WI38 (cell line): ENCODE measurements at regions not wholly inside any gene's neighbourhood (a gene's known extent, or its start where the extent isn't known, plus 50 kb on each side); places are given as distances from the start of the nearest gene placed in this dataset.

Source experiments
- H3K4me3 ChIP-seq: 2 replicates; pipeline ENCODE4 v1.5.1; 2011; ENCODE audit warnings: low read depth, mild to moderate bottlenecking, control low read depth, low read length
- TF ChIP-seq, protein P1 (sequence below): IDR thresholded peaks from 2 replicates; pipeline ENCODE4 v1.5.1; 2012; ENCODE audit warnings: low read depth, mild to moderate bottlenecking, control low read depth, low read length

DNA sequence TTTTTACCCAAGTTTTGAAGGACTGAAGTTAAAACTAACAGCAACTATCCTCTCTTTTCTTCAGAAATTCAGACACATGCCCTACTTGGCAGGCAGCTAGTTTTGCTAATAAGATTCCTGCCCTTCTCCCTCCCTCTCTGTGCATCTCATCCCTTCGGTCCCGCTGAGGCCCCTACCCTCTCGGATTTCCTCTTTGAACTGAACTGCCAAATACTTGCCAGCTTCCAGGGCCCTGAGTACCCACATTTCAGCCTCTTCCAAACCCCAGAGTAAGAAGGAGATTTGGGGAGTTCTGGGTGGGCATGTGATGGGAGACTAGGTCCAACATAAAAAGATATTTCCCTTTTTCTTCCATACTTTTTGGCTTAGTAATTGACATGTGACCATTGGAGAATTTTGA, 116.5 kb upstream of the JUN start:
- TF ChIP-seq, protein P1, sequence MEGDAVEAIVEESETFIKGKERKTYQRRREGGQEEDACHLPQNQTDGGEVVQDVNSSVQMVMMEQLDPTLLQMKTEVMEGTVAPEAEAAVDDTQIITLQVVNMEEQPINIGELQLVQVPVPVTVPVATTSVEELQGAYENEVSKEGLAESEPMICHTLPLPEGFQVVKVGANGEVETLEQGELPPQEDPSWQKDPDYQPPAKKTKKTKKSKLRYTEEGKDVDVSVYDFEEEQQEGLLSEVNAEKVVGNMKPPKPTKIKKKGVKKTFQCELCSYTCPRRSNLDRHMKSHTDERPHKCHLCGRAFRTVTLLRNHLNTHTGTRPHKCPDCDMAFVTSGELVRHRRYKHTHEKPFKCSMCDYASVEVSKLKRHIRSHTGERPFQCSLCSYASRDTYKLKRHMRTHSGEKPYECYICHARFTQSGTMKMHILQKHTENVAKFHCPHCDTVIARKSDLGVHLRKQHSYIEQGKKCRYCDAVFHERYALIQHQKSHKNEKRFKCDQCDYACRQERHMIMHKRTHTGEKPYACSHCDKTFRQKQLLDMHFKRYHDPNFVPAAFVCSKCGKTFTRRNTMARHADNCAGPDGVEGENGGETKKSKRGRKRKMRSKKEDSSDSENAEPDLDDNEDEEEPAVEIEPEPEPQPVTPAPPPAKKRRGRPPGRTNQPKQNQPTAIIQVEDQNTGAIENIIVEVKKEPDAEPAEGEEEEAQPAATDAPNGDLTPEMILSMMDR, result no peak
- H3K4me3 ChIP-seq, result no peak overlapping the region

DNA sequence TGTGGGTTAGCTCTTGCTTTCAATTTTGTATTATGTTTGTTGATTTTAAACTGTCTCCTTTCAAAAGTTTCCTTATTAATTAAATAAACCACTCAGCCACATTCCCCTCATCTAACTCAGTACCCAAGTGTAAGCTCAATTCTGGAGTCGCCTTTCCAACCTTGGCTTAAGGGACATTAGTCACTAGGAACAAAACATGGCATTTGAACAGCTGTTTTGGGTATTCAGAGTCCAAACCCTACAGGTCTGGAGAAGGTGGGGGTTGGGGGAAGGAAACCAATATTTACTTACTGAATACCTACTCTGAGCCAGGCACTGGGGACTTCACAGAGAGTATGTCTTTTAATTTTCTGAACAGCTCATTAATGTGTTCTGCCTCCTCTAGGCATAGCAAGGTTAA, 117.2 kb upstream of the JUN start:
- H3K4me3 ChIP-seq, result no peak overlapping the region
- TF ChIP-seq, protein P1, result no peak

DNA sequence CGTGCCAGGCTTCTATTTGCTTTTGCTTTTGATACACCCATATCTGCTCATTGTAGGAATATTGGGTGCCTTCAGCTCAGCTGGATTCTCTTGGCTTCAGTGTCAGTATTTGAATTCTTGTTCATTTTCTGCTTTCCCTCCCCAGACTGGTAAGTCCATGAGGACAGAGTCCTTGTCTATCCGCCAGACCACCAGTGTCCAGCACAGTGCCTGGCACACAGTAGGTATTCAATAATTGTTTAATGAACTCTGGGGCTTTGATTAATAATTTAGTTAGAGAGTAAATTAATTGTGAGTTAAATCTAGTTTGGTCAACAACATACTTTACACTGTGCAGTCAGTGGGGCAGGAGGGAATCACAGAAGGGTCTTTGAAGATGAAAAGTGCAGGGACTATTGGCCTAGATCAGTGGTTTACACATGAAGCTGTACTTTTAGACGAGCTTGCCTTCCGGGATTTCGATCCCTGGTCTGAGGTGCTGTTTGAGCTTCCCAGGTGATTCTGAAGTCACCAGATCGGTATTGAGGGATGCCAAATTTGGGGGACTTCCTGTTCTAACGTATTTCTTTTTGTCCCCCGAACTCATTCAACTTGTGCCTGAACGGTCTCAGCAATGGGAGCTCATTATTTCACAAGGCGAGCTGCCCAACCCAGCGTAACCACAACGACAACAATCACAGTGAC, 119.1 kb upstream of the JUN start:
- H3K4me3 ChIP-seq, result peak overlapping the region; percentile 59
- TF ChIP-seq, protein P1, result no peak

DNA sequence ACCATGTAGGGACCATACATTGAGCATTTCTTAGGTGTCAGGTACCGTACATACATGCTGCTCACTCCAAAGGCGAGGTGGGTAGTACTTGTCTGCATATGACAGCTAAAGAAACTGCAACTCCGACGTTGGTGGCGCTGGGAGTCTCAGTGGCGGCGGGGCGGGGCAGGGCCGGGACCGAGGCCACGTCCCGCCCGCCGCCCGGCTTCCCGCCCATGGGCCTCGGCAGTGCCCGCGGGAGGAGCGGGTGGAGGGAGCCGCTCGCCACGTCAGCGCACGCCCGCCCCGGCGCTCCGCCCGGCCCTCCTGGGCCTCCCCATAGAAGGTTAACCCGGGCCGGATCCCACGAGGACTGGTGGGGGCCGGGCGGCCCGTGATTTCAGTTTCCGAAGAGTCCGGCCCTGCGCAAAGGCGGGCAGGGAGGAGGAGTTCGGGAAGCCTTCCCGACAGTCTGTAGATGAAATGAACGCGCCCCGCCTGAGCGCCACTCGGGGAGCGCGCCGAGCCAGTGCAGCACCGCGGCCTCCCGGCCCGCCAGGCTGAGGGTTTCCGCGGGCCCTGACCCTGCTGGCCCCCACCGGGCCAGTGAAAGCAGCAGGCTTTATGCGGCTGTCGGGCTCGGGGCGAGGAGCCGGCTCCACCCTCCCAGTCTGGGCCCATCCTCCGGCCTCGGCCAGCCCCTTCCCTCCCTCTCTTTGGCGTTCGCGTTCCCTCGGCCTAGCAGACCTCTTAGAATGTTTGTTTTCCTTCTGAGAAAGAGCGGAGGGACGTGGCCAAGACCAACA, 119.9 kb upstream of the JUN start:
- TF ChIP-seq, protein P1, result no peak
- peak overlapping the region; percentile 59 for H3K4me3 ChIP-seq

DNA sequence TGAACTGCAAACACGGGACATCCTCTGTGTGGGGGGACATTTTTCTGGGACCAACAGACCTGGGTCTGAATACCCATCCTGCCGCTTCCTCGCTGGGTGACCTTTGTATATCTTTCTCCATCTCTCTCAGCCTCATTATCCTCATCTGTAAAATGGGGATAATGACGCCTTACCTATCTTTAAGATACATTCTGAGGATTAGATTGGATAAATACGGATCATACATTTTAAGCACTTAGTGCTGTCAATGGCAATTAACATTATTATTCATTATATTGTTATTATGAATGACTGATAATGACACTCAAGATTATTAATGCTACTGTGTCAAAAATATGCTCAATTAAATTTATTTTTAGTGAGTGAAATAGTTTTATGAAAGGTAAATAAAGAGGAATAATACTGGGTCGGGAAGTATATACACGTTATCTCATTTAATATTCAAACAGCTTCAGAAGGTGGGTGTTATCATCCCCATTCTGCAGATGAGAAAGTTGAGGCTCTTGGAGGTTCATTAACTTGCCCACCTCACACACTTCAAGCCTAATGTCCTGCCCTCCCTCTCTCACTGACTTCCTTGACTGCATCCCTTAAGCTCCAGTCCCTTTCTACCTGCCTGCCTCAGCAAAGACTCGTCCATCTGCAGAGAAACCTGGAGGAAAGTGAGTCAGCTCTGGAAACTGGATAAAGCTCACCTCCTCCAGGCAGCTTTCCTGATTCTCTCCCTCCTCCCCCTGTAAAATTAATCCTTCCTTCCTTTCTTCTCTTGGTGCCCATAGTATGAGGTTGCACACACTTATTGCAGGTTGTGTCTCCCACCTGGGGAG, 120.7 kb upstream of the JUN start:
- TF ChIP-seq, protein P1, result no peak
- peak overlapping the region; percentile 59 for H3K4me3 ChIP-seq

DNA sequence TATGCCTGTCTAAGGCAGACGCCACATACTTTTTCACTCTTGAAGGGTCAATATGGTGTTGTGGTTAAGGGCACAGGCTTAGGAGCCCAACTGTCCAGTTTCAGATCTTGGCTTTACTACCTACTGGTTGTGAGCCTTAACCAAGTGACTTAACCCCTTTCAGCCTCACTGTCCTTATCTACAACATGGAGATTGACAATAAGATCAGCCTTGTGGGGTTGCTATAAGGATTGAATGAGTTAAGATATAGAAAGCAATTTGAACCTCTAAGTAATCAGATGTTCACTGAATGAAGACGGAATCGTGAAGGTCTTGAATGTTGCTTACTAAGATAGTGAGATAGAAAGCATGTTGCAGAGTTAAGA, 121.3 kb upstream of the JUN start:
- H3K4me3 ChIP-seq, result no peak overlapping the region
- TF ChIP-seq, protein P1, result no peak
